Globus pallidus (tissue), 1 donor: ENCODE measurements at regions not wholly inside any gene's neighbourhood (a gene's known extent, or its start where the extent isn't known, plus 50 kb on each side); places are given as distances from the start of the nearest gene placed in this dataset.
"Not testable (repeated sequence)": the region's sequence is repeated elsewhere in the genome, so short reads cannot be mapped to it uniquely, and the experiment has no call there.

Experiments
- DNase-seq: peaks from one replicate; pipeline ENCODE4 v3.0.0-alpha.2; 2015; ENCODE audit warnings: low spot score

- DNase-seq, result no peak
These were observed 256.0 kb downstream of the SV2B start for GRCh38 chr15:91356083-91356482.

DNA sequence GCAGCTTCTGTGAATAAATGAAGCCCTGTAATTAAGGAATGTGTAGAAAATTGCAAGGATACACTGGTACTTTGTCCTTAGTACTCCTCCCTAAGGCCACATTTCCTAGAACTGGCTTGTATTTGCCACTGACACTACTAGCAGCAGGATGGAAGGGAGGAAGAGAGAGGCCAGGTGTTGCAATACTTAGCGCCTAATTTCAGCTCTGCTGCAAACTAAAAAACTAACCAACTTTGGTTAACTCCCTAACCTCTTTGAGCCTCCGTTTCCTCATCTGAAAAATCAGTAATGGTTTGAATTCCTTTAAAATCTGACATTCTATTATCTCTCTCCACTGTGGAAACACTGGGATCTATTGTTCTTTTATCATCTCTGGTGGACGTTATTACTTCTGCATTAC, 257.0 kb downstream of the SV2B start:
- no peak for DNase-seq

DNA sequence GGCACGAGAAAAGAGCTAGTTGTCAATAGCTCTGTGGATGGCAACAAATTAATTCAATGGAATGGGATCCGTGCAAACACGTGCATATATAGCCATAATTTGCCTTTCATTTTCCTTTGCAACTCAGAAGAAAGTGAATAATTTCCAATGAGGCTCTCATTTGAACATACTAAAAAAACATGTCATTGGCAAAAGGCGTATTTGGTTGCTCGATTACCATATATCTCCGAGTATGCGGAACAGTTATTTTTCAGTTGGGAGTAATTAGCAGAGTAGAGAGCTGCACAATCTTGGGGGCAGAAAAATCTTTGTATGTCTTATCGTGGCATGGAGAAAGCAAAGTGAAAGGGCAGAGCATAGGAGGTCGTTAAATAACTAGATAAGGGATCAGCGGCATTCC, 257.4 kb downstream of the SV2B start:
- no peak for DNase-seq

GRCh38 chr15:91358405-91358804, 258.3 kb downstream of the SV2B start:
- no peak for DNase-seq

- peak; percentile 55 for DNase-seq
These were observed 261.6 kb downstream of the SV2B start for GRCh38 chr15:91361696-91362095.

- DNase-seq, result no peak
These were observed 266.1 kb downstream of the SV2B start for GRCh38 chr15:91366111-91366510.

DNA sequence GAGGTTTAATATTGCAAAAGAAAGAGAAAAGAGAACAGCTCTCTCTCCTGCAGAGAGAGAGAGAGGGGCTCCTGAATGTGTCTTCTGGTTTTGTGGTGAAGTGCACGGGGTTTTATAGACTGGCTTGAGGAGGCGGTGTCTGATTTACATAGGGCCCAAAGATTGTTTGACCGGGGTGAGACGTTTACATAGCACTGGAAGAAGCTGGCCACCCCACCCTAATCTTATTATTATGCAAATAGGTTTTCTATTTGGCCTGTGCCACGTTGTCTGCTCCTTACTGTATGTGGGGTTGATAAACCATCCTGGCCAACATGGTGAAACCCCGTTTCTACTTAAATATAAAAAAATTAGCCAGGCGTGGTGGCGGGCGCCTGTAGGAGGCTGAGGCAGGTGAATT, 268.6 kb downstream of the SV2B start:
- no peak for DNase-seq

GRCh38 chr15:91369823-91370222, 269.8 kb downstream of the SV2B start:
- no peak for DNase-seq

GRCh38 chr15:91371345-91371744, 271.3 kb downstream of the SV2B start:
- DNase-seq, result not testable (repeated sequence)

GRCh38 chr15:91374336-91374735, 274.3 kb downstream of the SV2B start:
- no peak for DNase-seq

GRCh38 chr15:91376038-91376437, 276.0 kb downstream of the SV2B start:
- DNase-seq, result no peak

DNA sequence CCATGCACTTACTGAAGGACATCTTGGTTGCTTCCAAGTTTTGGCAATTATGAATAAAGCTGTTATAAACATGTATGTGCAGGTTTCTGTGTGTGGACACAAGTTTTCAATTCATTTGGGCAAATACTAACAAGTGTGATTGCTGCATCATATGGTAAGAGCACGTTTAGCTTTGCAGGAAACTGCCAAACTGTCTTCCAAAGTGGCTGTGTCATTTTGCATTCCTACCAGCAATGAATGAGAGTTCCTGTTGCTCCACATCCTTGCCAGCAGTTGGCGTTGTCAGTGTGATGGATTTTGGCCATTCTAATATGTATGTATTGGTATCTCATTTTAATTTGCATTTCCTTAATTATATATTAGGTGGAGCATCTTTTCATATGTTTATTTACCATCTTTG, 280.1 kb downstream of the SV2B start:
- DNase-seq, result no peak

DNA sequence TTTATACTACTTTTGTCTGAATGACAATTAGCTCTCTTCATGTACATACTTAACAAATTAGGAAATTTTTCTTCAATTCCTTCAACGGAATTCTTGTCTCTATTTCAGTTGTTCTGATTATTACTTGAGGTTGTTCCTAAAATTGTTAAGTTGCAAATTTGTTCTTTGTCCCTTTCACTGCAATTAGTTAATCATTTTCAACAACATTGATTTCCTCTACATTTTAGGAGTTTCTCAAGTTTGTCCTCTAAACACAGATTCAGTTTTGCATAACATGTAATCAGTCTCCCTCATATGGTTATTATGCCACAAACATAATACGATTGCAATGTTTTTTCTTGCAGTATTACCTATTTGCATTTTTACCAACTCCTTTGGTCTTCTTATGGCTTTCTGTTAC, 283.5 kb downstream of the SV2B start:
- DNase-seq, result no peak

DNA sequence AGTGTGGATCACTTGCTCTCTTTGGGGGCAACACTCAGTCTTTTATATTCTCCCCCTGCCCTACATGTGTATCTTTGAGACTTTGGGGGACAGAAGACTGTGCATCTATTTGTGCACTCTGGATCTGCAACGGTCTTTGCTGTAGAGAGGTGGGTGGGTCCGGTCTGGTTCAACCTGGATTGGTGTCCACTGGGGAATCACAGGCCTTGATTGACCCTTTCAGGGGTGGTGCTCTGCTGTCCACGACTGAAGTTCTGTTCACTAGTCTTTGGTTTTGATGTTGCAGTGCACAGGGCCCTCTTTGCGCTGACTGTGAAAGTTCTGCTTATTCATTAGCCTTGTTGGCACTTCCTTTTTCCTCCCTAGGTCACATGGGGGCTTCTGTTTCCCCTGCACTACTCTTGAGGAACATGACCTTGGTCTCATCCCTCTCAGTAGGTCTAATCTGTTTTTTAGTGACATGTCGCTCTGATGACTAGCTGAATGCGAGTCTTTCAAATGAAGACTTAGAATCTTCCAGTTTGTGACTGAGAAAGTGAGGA, 284.2 kb downstream of the SV2B start:
- DNase-seq, result no peak

GRCh38 chr15:91385311-91385710, 285.3 kb downstream of the SV2B start:
- no peak for DNase-seq

GRCh38 chr15:91393186-91393585, 293.1 kb downstream of the SV2B start:
- DNase-seq, result no peak

DNA sequence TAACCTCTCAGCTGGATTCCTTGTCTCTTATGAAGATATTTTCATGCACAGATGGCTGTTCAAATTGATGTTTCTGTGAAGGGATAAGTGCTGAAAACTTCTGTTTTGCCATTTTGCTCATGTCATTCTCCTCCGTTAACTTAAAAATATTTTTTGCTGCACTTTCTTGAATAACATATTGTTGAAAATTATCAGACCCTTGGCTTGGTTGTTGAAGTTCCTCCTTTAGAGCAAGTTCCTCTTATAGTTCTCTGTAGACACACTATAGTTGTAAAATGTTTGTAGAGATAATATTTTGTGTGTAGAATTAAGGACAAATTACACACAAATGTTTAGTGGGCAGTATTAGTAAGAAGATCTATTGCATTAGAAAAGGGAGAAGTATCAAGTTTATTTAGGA, 300.4 kb downstream of the SV2B start:
- no peak for DNase-seq

DNA sequence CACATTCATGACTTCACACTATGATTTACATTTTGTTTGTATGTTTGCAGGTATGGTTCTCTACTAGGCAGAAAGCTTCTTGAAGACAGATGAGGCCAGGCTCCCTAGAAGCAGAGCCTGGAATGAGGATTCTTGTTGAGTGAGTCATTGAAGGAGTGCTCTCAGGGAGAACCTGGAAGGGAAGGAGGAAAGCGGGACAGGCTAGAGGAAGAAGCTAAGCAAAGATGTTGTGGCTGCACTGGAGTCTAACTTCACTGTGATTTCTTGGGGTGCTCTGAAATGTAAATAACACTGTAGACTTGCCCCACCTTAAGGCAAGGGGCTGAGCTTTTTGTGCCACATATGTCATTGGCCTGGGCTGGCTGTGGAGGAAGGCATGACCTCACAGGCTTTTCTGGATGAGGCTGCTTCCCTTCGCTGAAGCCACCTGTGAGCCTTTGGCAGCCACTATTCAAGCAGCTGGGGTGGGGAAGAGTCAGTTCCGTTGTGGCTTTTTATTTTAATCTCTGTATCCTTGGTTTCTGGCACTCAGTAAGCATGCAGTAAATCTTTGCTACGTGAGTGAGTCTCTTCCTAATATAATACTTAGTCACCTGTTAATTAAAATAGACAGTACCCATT, 307.3 kb downstream of the SV2B start:
- DNase-seq, result no peak

- DNase-seq, result no peak
These were observed 308.5 kb downstream of the SV2B start for GRCh38 chr15:91408476-91409076.

DNA sequence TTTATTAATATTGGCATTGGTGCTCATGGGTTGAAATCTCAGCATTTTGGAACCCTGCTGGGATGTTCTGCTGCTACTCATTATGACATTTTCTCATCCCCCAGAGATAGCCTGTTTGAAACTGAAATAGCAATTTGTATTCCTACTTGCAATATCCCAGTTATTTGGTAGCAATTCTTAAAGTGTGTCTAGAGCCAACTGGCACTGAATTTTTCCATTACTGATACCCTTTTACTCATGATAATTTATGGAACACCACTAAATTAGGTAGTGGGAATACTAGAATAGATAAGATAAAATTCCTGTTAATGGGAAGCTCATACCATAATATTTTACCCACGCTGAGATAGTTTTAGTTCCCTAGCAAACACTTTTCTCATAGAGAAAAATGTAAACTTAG, 309.3 kb downstream of the SV2B start:
- DNase-seq, result no peak

DNA sequence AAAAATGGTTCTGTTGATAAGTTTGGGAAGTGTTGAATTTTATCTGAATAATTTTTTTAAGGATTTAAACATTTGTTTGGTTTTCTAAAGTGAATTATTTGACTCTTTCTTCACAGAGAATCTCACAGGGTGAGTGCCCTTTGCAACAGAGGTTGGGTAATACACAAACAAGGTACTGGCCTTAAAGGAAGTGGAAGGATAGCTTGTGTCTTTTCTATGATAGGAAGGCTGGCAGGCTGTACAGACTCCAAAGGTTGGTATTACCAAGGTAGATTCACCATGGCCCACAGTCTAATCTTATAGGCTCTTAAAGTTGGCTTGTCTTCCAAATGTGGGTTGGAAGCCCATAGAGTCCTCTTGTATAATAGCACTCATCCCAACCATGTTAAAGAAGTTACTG, 311.5 kb downstream of the SV2B start:
- DNase-seq, result no peak

DNA sequence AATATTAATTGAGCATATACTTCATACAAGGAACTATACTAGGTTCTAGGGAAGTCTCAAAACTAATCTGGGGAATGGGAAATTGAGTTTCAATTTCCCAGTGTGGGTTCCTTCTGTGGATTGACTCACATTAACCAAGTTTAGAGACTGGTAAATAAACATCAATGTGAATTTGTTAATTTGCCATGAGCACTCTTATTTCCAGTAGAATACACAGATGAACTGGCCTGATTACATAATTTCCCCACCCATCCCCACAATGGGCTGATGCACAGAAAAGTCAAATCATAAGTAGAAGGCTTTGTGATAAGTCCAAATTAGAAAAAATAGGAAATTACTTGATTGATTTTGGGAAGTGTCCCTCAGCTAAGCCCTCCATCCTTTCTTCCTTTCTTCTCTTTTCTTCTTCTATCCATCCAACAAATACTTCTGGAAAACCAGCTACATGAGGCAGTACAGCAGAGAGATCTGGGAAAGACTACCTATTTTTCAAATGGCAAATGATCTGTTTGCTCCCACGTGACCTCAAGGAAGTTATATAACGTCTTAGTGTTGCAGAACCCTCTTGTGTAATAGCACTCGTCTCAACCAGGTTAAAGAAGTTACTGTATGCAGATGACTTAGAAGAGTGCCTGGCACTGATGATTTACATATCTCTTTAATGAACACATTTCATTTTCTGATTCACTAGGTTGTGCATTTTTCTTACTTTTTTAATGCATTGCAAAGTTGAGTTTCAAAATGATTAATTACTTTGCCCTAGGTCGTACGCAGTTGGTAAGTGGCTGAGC, 312.3 kb downstream of the SV2B start:
- no peak for DNase-seq

DNA sequence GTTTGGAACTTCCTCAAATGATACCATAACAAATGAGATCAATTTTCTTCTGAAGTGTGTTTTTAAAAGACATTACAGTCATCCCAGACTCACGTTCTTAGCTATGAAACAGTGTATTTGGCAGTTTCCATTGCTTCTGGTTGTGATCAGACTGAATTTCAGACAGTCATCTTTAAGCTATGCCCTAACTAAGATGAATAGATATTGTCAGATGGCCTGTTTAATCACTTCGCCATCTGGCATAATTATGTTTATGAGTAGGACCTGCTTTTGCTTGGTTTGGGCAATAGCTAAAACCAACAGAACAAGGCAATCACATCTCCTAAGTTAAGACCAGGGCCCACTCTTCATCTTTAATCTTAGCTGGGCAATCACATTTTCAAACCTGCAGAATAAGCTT, 313.1 kb downstream of the SV2B start:
- DNase-seq, result no peak
